Erythroblast (primary cell): ENCODE measurements at regions not wholly inside any gene's neighbourhood (a gene's known extent, or its start where the extent isn't known, plus 50 kb on each side); places are given as distances from the start of the nearest gene placed in this dataset.

Experiments used
- GATA1 ChIP-seq: IDR thresholded peaks from 2 replicates; pipeline ENCODE4 v1.6.1; 2011; ENCODE audit warnings: low read depth, mild to moderate bottlenecking, control low read depth, low read length, moderate library complexity
- POLR2A ChIP-seq: IDR thresholded peaks from 2 replicates; pipeline ENCODE4 v1.6.1; 2011; ENCODE audit warnings: mild to moderate bottlenecking, low read length

DNA sequence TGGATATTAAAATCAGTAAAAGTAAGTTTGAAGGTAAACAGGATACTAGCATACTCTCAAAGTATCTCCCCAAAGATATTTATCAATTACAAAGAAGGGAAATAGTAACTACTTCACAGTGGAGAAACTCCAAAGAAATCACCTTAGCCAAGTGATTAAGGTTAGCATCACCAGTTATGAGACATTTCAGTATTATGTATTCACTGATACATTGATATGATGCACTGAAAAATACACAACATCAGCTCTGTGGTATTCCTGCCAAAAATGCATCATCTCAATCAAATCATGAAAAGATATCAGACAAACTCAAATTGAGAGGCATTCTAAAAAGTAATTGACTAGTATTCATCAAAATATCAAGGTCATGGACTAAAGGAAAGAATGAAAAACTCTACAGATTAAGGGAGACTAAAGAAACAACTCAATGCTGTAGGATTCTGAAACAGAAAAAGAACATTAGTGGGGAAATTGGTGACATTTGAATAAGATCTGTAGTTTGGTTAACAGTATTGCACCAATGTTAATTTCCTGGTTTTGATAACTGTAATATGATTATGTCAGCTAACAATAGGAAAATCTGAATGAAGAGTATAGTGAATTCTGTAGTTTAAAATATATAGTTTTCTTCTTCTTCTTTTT is 215.4 kb downstream of the UACA start:
- TF ChIP-seq POLR2A (no peak), GATA1 (no peak)
